Brain pericyte (primary cell): ENCODE measurements at regions not wholly inside any gene's neighbourhood (a gene's known extent, or its start where the extent isn't known, plus 50 kb on each side); places are given as distances from the start of the nearest gene placed in this dataset.

Experiments used
- DNase-seq: peaks from one replicate; pipeline ENCODE4 v3.0.0-alpha.2; 2012; ENCODE audit warnings: low read depth, low spot score

GRCh38 chr22:47257976-47258375 lies 495.5 kb downstream of the TBC1D22A start:
- DNase-seq, result no peak

GRCh38 chr22:47257566-47257965 lies 495.1 kb downstream of the TBC1D22A start:
- no peak for DNase-seq

GRCh38 chr22:47251911-47252310 lies 489.5 kb downstream of the TBC1D22A start:
- no peak for DNase-seq

GRCh38 chr22:47250995-47251765 lies 488.7 kb downstream of the TBC1D22A start:
- DNase-seq, result no peak

DNA sequence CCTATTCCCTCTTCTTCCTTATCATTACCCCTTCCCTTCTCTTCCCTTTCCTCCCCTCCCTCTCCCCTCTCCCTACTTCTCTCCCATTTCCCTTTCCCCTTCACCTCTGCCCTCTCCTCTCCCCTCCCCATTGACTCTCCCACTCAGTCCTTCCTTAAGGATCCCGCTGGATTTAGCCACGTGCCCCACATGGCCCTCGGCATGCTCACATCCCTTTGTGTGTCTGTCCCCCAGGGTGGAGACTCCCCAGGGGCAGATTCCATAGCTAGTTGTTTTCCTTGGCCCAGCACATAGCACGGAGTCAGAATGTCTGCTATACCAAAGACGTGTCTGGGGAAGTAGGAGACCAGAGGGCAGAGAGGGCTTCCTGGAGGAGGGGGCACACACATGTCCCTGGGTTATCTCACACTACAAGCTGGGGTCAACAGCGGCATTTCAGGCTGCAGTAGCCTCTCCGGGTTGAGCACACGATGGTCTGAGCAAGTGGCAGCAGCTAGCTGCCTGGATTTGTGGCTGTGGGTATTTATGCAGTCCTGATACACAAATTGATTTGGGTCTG lies 487.0 kb downstream of the TBC1D22A start:
- DNase-seq, result no peak

DNA sequence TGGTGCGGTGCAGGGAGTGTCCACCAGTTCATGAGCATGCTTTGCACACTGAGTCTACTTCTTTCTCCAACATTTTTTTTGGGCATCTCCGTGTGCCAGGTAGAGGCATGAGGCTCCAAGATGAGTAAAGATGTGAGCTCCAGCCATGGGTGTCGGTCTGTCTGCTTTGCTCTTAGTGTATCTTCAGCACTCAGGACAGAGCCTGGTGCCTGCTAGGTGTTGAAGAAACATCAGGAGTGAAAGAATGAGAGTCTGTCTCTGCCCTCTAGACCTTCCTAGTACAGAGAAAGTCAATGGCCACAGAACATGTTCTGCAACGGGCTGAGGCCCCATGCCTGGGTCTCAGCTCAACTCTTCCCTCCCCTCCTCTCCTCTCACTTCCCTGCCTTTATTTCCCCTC lies 486.5 kb downstream of the TBC1D22A start:
- no peak for DNase-seq

DNA sequence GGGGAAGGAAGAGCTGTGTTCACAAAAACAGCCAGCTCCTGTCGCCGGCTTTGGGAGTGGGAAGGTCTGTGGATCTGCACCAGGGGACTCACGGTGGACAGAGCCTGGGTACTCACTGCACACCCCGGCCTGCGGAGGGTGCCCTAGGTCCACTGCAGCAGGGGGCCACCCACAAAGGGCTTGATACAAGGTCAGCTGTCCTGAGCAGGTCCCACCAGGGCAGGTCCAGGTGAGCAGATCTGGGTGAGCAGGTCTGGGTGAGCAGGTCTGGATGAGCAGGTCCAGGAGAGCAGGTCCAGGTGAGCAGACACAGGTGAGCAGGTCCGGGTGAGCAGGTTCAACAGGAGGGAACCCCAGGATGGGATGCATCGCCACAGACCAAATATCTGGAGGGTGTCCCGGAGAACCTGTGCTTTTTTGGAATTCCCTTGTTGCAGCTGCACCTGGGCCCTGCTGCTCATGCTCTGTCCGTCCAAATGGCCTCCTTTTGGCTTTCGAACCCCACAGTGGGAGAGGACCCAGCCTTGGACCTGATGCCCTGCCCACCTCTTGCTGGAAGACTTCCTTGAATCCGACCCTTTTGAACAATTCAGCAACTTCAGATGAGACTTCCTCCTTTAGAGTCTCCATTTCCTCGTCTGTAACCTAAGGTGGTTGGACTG lies 485.3 kb downstream of the TBC1D22A start:
- no peak for DNase-seq

- DNase-seq, result no peak
Measured at GRCh38 chr22:47245786-47246185, 483.3 kb downstream of the TBC1D22A start.

GRCh38 chr22:47245286-47245685 lies 482.8 kb downstream of the TBC1D22A start:
- no peak for DNase-seq

DNA sequence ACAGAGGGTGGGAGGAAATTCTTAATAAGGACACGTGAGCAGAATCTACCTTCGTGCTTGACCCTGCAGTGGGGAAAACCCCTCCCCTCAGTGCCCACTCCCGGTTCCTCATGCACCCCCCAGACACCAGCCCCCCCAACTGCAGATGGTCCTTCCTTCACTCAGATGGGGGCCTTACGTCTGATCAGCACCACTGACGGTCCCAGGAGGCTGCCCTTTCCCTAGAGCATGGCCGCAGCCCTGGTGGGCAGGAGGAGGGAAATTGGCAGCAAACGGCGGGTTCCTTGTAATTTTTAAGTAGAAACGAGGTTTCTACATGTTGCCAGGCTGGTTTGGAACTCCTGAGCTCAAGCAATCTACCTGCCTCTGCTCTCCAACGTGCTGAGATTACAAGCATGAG lies 477.7 kb downstream of the TBC1D22A start:
- no peak for DNase-seq

DNA sequence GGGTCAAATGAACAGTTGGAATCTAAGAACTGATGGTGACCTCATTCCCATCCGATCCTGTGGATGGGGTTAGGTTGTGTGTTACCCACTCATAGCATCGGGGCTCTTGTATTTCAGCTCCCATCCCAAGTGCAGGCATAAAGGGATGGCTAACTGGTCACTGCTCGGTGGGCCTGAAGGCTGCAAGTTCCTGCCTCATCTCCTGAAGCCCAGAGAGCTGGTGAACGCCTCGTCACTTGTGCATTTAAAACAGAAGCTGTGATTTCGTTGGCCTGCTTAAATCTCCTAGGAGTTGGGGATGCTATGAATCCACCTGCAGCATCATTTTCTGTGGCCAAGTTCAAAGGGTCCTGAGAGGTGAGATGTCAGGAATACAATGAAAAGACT lies 477.0 kb downstream of the TBC1D22A start:
- no peak for DNase-seq

- no peak for DNase-seq
Measured at GRCh38 chr22:47238690-47239473, 476.4 kb downstream of the TBC1D22A start.

DNA sequence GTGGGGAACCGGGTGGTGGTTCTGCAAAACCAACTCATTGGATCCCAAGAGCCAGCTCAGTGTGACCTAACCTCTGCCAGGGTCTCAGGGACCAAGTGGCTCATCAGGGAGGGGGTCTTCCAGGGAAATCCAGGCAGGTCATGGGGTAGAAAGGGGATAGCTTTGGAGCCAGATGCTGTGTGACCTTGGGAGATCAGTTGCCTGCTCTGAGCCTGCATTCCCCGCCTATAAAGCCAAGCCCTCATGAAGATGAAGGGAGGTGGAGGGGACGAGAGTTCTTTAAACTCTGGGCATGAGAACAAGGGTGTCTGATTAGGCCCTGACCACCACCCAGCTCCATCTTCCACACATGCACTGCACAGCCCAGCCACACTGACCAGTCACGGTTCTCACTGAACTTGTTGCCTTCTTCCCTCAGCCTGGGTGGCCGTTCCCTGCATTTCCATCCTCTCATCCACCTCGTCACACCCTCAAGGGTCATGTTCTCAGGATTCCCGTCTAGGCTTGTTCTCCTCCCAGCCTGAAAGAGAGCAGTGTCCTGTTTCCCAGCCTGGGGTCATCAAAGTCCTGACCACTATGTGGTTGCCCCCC lies 475.5 kb downstream of the TBC1D22A start:
- DNase-seq, result no peak

- no peak for DNase-seq
Measured at GRCh38 chr22:47236718-47237117, 474.3 kb downstream of the TBC1D22A start.

GRCh38 chr22:47236161-47236560 lies 473.7 kb downstream of the TBC1D22A start:
- DNase-seq, result no peak

GRCh38 chr22:47233316-47234243 lies 471.1 kb downstream of the TBC1D22A start:
- no peak for DNase-seq

GRCh38 chr22:47232753-47233152 lies 470.3 kb downstream of the TBC1D22A start:
- DNase-seq, result no peak

GRCh38 chr22:47232197-47232596 lies 469.7 kb downstream of the TBC1D22A start:
- no peak for DNase-seq

DNA sequence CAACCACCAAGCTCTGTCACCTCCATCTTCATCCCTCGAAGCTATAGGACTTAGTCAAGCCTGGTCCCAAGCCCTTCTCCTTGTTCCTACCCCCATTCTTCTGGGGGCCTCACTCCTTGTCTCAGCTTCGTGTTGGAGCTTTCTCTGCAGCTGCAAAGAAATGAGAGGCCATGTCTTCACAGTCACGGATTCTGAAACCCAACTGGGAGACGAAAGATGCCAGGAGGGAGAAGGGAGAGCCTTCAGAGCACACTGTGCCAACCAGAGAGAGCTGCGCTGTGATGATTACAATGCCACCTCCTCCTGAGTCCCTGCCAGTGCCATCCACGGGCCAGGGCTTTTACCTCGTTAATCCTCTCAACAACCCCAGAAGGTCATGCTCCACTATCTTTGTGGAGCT lies 469.3 kb downstream of the TBC1D22A start:
- no peak for DNase-seq

GRCh38 chr22:47230741-47231140 lies 468.3 kb downstream of the TBC1D22A start:
- DNase-seq, result no peak

DNA sequence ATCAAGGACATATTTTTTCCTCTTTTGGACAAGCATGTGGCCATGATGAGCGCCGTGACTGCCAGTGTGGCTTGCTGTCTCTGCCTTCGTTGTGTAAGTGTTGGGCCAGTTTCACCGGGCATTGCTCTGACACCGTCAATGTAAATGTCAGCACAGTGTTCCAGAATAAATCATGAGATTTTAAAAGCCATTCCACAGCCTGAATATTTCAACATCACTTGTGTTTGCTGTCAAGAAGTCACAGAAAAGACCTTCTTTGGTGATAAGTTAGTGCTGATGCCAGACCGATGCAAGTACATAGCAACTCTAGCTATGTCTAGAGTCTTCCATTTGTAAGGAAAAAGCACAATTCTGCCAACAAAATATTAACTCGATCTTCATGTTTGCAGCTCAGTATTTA lies 467.8 kb downstream of the TBC1D22A start:
- no peak for DNase-seq
